ENCODE measurements at regions not wholly inside any gene's neighbourhood (a gene's known extent, or its start where the extent isn't known, plus 50 kb on each side); places are given as distances from the start of the nearest gene placed in this dataset.
"Not testable (repeated sequence)": the region's sequence is repeated elsewhere in the genome, so short reads cannot be mapped to it uniquely, and the experiment has no call there.

- H3K9me3 ChIP-seq (ENCODE audit: control insufficient read depth in 4 of 4, low read length in 3 of 4); H3K9ac ChIP-seq (ENCODE audit: low read depth in 1 of 2, low read length in 2 of 2); H3K4me3 ChIP-seq (ENCODE audit: low read depth in 1 of 3, low read length in 3 of 3); H3K36me3 ChIP-seq (ENCODE audit: control insufficient read depth in 4 of 4, insufficient read depth in 3 of 4, low read depth in 1 of 4, low read length in 3 of 4); H3K4me1 ChIP-seq (ENCODE audit: control insufficient read depth in 4 of 4, insufficient read depth in 4 of 4, low read length in 3 of 4); H3K27ac ChIP-seq (ENCODE audit: low read depth in 1 of 2, low read length in 2 of 2); H3K27me3 ChIP-seq (ENCODE audit: control insufficient read depth in 4 of 4, insufficient read depth in 4 of 4, low read length in 3 of 4); DNase-seq (ENCODE audit: low spot score): not testable (repeated sequence)
- 79% methylated on average over 19 of the region's 20 CpGs for WGBS
Observed at GRCh38 chr10:20531241-20531883, 365.7 kb downstream of the NEBL start.

GRCh38 chr10:20521186-20521585, 375.9 kb downstream of the NEBL start:
- Histone ChIP-seq H3K4me3 (ENCODE audit: low read depth in 1 of 3, low read length in 3 of 3) (no peak overlapping the region), H3K4me1 (ENCODE audit: control insufficient read depth in 4 of 4, insufficient read depth in 4 of 4, low read length in 3 of 4) (no peaks in the 10 kb centered on the region), H3K27me3 (ENCODE audit: control insufficient read depth in 4 of 4, insufficient read depth in 4 of 4, low read length in 3 of 4) (no peaks in the 10 kb centered on the region), H3K9ac (ENCODE audit: low read depth in 1 of 2, low read length in 2 of 2) (no peak overlapping the region), H3K36me3 (ENCODE audit: control insufficient read depth in 4 of 4, insufficient read depth in 3 of 4, low read depth in 1 of 4, low read length in 3 of 4) (no peaks in the 10 kb centered on the region), H3K27ac (ENCODE audit: low read depth in 1 of 2, low read length in 2 of 2) (no peak overlapping the region), H3K9me3 (ENCODE audit: control insufficient read depth in 4 of 4, low read length in 3 of 4) (no peaks in the 10 kb centered on the region)
- TF ChIP-seq TAF1 (conservative IDR thresholded peaks at IDR 0.05) (no peak), ATF3 (IDR thresholded peaks at IDR 0.05) (no peak), FOXA1 (IDR thresholded peaks at IDR 0.05) (no peak), ZBTB33 (IDR thresholded peaks at IDR 0.05) (no peak), GABPA (IDR thresholded peaks at IDR 0.05 in 1 of 2, conservative IDR thresholded peaks at IDR 0.05 in 1 of 2) (no peak), MAX (IDR thresholded peaks at IDR 0.05) (no peak), JUND (IDR thresholded peaks at IDR 0.05) (no peak), NR2F2 (IDR thresholded peaks at IDR 0.05) (no peak), YY1 (IDR thresholded peaks at IDR 0.05) (no peak), RAD21 (IDR thresholded peaks at IDR 0.05) (no peak), SP1 (IDR thresholded peaks at IDR 0.05) (no peak), EGR1 (IDR thresholded peaks at IDR 0.05; ENCODE audit: low read depth in 2 of 2) (no peak), RXRA (IDR thresholded peaks at IDR 0.05) (no peak), FOXA2 (IDR thresholded peaks at IDR 0.05) (no peak), HNF4A (conservative IDR thresholded peaks at IDR 0.05) (no peak), REST (IDR thresholded peaks at IDR 0.05) (no peak), HNF4G (IDR thresholded peaks at IDR 0.05) (no peak), CTCF (IDR thresholded peaks at IDR 0.05; ENCODE audit: low read depth, low read length, missing input control) (no peak)
- no peak for DNase-seq (ENCODE audit: low spot score)
- WGBS = 83% methylated on average over 5 of the region's 5 CpGs

Data from liver (tissue), 8 donors.